ENCODE measurements at regions not wholly inside any gene's neighbourhood (a gene's known extent, or its start where the extent isn't known, plus 50 kb on each side); places are given as distances from the start of the nearest gene placed in this dataset.

- TF ChIP-seq ETS1 (IDR thresholded peaks at IDR 0.05) (no peak), EZH2phosphoT487 (IDR thresholded peaks at IDR 0.05; ENCODE audit: unreplicated experiment) (no peak), JUNB (IDR thresholded peaks at IDR 0.05; ENCODE audit: unreplicated experiment) (no peak), ZNF462 (CRISPR knock-in tag; IDR thresholded peaks at IDR 0.05) (no peak)
Observed at GRCh38 chr12:75717902-75718301, 206.5 kb upstream of the KRR1 start (continued).

- Histone ChIP-seq H3K4me3 (no peak overlapping the region), H4K20me1 (replicated peaks; ENCODE audit: insufficient read depth) (no peaks in the 10 kb centered on the region), H3K9me2 (ENCODE audit: insufficient read depth) (no peaks in the 10 kb centered on the region), H3K36me3 (ENCODE audit: insufficient read depth) (no peaks in the 10 kb centered on the region), H3K27ac (ENCODE audit: low read depth) (no peak overlapping the region), H3F3A (replicated peaks; ENCODE audit: low read depth) (0 out of 2 replicates have a peak, but pooled peaks cover 10% of the 10 kb centered on the region), H2AFZ (no peak overlapping the region), H3K79me2 (replicated peaks; ENCODE audit: insufficient read depth) (no peaks in the 10 kb centered on the region), H3K4me1 (ENCODE audit: insufficient read depth) (peaks cover 37% of the 10 kb centered on the region), H3K27me3 (ENCODE audit: insufficient read depth) (no peaks in the 10 kb centered on the region), H3K4me2 (no peak overlapping the region)
- Mint-ChIP-seq H3K27me3 (ENCODE audit: insufficient read depth, low read depth, poor library complexity) (peaks cover 4% of the 10 kb centered on the region), H3K4me3 (no peak overlapping the region), H3K9me3 (no peaks in the 10 kb centered on the region), H3K4me1 (peaks cover 45% of the 10 kb centered on the region), H3K36me3 (ENCODE audit: low read depth) (no peaks in the 10 kb centered on the region), H3K27ac (no peak overlapping the region)
- no peak for ATAC-seq
- no peak for DNase-seq (ENCODE audit: low spot score)
- TF ChIP-seq NANOG (IDR thresholded peaks at IDR 0.05; ENCODE audit: borderline replicate concordance) = no peak
- no peak for TF ChIP-seq STAT1 (IDR thresholded peaks at IDR 0.05; ENCODE audit: unreplicated experiment)
- TF ChIP-seq POLR2AphosphoS5 (IDR thresholded peaks at IDR 0.05; ENCODE audit: low read depth) = no peak
- TF ChIP-seq EZH2phosphoT487 (IDR thresholded peaks at IDR 0.05; ENCODE audit: unreplicated experiment) = no peak
- TF ChIP-seq ZNF114 (CRISPR knock-in tag; IDR thresholded peaks at IDR 0.05) = no peak
- TF ChIP-seq ZNF462 (CRISPR knock-in tag; IDR thresholded peaks at IDR 0.05) = no peak
Observed at GRCh38 chr12:75716291-75717025, 205.0 kb upstream of the KRR1 start.

All from GM23338 (cell line).